HCEC 1CT (cell line): ENCODE measurements at regions not wholly inside any gene's neighbourhood (a gene's known extent, or its start where the extent isn't known, plus 50 kb on each side); places are given as distances from the start of the nearest gene placed in this dataset.
"Not testable (repeated sequence)": the region's sequence is repeated elsewhere in the genome, so short reads cannot be mapped to it uniquely, and the experiment has no call there.

Source experiments
- DNase-seq: peaks from one replicate; pipeline ENCODE4 v3.0.0-alpha.2; 2017

- no peak for DNase-seq
These were observed 375.8 kb upstream of the FANCL start for GRCh38 chr2:58616961-58617360.

- DNase-seq: peak; percentile 34
These were observed 373.1 kb upstream of the FANCL start for GRCh38 chr2:58614219-58614618.

GRCh38 chr2:58612973-58613372 is 371.8 kb upstream of the FANCL start:
- no peak for DNase-seq

DNA sequence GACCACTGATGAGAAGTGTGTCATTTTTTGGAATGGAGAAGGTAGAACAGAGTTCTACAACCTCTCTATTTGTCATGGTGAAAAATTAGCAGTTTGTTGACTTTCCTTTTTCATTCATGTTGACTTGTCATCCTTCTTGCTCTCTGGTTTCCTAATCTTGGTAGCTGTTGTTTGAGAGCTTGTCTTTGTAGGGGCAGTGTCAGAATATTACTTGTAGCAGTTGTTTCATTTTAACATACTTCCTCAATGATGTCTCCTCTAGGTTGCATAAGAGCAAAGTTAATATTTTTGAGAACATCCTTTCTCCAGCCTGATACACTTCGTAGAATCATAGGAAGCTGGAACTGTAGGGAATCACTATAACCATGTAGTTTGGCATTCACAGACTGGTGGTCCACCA is 368.2 kb upstream of the FANCL start:
- DNase-seq: peak; percentile 19

- no peak for DNase-seq
These were observed 367.0 kb upstream of the FANCL start for GRCh38 chr2:58608146-58608545.

GRCh38 chr2:58607448-58607847 is 366.3 kb upstream of the FANCL start:
- no peak for DNase-seq

GRCh38 chr2:58606799-58607198 is 365.7 kb upstream of the FANCL start:
- DNase-seq: peak; percentile 41

DNA sequence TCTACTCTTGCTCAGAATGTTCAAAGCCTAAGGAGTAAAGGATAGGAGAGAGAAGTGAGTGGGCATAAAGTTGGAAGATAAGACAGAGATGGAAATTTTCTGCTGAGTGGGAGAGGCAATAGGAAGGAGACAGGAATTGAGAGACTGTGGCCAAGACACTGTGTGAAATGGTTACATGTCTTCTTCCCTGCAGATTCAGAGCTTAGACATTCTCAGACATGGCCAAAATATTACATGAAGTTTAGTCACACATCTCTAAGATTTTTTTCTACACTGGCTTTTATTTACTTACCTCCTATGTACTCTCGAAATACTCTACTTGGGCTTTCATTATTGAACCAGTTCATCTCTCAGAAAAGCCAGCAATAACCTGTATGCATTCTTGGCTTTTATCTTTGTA is 363.0 kb upstream of the FANCL start:
- DNase-seq: peak; percentile 28

- DNase-seq: peak; percentile 83
These were observed 359.9 kb upstream of the FANCL start for GRCh38 chr2:58601017-58601416.

GRCh38 chr2:58598171-58598570 is 357.0 kb upstream of the FANCL start:
- no peak for DNase-seq

DNA sequence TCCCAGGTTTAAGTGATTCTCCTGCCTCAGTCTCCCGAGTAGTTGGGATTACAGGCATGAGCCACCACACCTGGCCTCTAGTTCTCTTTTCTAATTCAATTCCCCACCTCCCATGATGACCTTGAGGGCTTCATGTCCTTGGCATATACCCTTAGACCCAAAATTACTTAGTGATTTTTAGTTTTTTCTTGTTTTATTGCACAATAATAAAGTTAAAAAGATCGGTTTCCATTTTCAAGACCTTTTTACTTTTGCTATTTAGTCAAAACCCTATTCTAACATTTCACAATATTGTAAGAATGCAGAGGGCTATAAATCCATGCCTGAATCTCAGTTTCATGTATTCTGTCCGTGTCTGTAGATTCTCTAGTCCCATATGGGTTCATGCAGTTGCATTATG is 354.6 kb upstream of the FANCL start:
- no peak for DNase-seq

DNA sequence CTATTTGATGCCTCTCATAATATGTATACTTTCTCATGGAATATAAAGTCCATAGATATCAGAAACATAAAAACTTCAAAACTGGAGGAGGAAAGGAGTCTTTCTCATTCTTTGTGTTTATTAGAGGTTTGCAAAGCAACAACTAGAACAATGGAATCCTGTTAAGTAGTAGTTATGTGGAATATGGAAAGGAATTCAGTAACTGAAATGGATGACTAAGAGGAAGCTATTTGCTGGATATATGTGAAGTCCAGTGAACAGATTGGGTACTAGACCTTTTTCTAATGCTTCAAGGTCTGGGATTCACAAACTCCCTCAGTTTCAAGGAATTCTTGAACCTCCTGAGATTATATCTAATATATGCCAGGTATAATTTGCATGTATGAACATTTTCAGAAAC is 353.6 kb upstream of the FANCL start:
- DNase-seq: peak; percentile 30

DNA sequence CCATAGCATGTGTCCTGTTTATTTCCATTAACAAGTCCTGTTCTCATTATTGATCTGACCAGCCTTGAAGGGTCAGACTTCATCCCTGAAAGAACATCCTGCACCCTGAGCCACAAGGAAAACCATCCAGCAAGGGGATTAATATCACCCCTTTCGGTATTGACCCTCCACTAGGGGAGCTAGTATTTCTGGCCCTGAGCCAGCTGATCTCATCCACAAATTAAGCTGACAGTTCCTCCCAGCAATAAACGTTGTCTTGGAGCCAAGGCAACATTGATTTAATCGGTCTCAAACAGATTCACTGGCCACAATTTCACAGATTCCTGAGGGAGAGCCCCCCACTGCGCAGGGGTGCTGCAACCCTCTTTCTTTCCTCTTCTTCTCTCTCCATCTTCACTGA is 353.1 kb upstream of the FANCL start:
- DNase-seq: peak; percentile 22

- DNase-seq: not testable (repeated sequence)
These were observed 345.1 kb upstream of the FANCL start for GRCh38 chr2:58586178-58586577.

DNA sequence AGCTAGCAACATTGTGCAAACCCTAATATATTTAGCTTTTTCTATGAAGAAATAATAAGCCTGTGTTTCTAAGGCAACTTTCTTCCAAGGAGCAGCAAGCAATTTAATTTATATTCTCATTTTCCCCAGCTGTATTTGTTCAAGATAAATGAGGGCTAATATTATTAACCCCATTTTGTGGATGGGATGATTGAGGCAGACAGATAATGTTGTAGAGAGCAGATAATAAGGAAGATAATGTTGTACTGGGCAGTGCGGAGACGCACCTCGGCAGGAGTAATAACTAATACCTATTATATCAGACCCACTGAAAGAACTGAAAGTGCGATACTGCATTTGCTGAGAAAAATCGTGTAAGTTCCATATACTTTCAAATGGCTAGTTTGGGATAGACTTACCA is 344.1 kb upstream of the FANCL start:
- no peak for DNase-seq

DNA sequence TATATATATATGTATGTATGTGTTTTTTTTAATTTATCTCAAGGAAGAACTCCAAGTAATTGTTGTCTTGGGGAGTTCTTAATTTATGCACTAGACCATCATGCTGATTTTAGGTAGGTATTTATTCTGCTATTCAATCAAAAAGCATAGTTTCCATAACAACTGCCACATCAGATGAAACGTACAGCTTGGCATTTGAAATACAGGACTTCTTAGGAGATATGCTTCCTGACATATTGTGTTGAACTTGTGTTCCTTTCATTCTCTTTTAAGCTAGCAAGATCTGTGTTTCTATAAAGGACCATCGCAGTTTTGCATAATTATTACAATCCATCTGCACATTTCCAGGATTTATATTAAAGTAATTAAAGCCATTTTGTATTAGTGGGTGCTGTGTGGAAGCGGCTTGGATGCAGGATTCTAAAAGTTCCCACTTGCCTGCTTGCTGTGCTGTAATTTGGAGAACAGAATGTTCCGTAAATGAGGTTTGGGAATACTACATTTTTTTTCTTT is 343.5 kb upstream of the FANCL start:
- DNase-seq: no peak

GRCh38 chr2:58578276-58578675 is 337.2 kb upstream of the FANCL start:
- no peak for DNase-seq

GRCh38 chr2:58574873-58575272 is 333.7 kb upstream of the FANCL start:
- peak; percentile 37 for DNase-seq

DNA sequence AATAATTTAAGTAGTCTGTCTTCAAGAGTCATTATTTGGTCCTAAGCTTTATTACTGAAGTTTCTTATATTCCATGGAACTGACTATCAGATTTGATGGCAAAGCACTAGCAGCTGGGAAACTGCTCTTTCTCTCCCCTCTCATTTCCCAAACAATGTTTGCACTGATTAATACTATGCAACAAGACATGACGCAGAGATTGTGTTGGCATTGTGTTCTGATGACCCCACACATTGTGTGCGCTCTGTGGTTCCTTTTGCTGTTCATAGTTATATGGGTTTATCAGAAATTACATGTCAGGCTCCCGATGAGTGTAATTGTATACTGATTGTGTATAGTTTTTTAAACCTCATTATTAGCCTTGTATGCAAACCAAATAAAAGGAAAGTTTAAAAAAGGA is 331.6 kb upstream of the FANCL start:
- no peak for DNase-seq

DNA sequence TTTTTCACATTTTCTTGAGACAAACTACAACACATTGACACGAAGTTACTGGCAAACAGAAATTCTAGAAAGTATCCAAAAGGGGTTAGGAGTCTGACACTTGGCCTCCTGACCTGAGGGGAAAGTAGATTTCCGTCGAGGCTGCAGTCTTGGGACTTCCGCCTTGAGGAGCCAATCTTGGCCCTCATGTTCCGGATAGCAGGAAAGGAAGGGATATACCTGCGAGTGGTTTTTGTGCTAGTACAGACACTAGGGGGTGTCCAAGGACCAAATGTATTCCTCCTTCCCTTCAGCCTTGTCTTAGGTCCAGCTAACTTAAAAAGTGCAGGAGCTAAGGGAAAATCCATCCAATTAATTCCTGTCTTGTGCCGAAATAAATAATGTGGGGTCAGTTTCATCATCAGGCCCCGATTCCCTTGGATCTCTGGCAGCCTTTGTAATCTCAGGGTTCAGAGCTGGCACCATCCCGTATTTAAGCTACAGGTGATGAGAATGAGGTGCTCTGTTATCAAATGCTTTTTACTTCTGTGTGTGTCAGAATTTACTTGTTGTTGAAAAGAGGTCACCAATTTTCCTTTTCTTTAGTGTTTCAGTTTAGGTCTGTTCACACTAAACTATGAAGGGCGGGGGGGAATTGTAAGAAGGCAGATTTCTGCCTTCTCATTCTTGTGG is 330.2 kb upstream of the FANCL start:
- DNase-seq: peak; percentile 74

DNA sequence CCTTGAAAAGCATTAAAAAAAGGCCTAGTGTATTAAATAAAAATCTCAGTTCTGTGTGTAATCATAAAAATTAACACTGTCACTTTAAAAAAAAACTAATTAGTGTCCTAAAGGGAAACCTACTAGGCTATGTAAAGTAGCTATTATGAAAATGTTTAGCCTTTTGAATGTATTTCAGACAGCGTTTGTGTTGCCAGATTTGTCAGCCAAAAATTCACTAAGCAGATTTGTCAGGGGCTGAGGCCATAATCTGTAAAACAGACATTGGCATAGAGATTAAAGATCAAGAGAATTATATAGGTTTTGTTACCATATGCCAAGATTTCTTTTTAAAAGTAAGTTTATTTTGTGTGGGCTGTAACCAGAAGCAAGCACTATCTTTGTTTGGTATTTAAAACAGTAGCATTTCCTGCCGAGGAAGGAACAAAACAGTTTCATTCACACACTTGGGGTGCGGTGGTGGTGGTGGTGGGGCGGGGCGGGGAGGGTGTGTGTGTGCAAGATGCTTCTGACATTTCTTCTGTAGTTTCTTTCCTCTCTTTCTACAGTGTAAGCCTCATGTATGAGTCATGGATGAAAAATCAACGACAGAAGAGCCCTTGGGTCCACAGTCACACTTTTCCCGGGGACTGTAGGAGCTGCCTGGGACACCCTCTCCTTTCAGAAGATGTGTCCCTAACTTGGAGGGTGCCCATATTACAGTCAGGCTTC is 328.5 kb upstream of the FANCL start:
- DNase-seq: peak; percentile 15

DNA sequence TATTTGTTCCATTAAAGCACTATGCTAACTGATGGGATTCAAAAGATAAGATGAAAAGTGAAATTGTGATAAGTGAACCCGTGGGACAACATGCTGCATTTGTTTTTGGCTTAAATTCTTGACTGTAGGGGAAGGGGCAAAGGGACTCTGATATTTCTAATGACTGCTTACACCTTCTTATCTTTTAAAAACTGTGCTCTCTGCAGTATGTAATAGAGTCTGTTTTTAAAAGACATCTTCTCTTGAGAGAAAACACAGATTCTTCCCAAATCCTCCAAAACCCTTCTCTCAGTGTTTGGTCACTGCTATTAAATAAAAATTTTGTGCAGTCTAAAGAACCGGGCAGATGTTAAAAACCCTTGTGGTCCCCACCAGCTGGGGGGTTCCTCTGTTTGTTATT is 327.8 kb upstream of the FANCL start:
- no peak for DNase-seq

- DNase-seq: no peak
These were observed 321.2 kb upstream of the FANCL start for GRCh38 chr2:58562276-58562675.

- DNase-seq: no peak
These were observed 319.4 kb upstream of the FANCL start for GRCh38 chr2:58560531-58560930.

DNA sequence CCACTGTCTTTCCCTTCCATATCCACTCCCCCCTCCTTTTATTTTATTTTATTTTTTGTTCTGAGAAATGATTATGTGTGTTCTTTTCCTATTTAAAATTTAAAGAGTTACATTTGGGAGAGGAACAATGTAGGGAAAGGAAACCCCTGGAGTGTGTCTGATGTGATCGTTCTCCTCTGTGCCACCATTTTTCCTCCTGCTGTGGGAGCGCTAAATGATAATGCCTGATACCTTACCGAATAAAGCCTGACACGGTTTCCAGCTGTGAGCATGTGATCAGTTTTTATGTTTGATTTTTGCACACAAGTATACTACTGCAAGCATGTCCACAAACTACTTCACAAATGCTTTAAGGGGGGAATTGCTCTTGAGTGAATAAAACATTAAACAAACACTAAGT is 317.8 kb upstream of the FANCL start:
- DNase-seq: no peak
